ENCODE measurements at regions not wholly inside any gene's neighbourhood (a gene's known extent, or its start where the extent isn't known, plus 50 kb on each side); places are given as distances from the start of the nearest gene placed in this dataset.

- TF ChIP-seq YY1 (IDR thresholded peaks at IDR 0.05; ENCODE audit: low read depth) (no peak), NFIC (IDR thresholded peaks at IDR 0.05) (no peak), RAD21 (IDR thresholded peaks at IDR 0.05; ENCODE audit: low read depth) (no peak), CEBPB (IDR thresholded peaks at IDR 0.05) (no peak), TCF12 (IDR thresholded peaks at IDR 0.05; ENCODE audit: low read depth) (no peak), TAF1 (IDR thresholded peaks at IDR 0.05; ENCODE audit: low read depth) (no peak), FOXM1 (IDR thresholded peaks at IDR 0.05; ENCODE audit: borderline replicate concordance, low read depth) (no peak), EP300 (IDR thresholded peaks at IDR 0.05; ENCODE audit: borderline replicate concordance) (no peak), ZBTB7A (IDR thresholded peaks at IDR 0.05; ENCODE audit: low read depth) (no peak), CREB1 (IDR thresholded peaks at IDR 0.05; ENCODE audit: low read depth) (no peak)
These were observed 624.2 kb downstream of the BCL11B start for GRCh38 chr14:98647754-98648153.
